Epithelial cell of proximal tubule (primary cell): ENCODE measurements at regions not wholly inside any gene's neighbourhood (a gene's known extent, or its start where the extent isn't known, plus 50 kb on each side); places are given as distances from the start of the nearest gene placed in this dataset.

Experiments used
- DNase-seq: peaks from one replicate; pipeline ENCODE4 v3.0.0-alpha.2; 2011; ENCODE audit warnings: low read depth
- H3K4me3 ChIP-seq: 2 replicates; pipeline ENCODE4 v1.5.1; 2011; ENCODE audit warnings: low read depth, mild to moderate bottlenecking, low read length
- CTCF ChIP-seq: conservative IDR thresholded peaks from 2 replicates; pipeline ENCODE4 v1.5.1; 2012; ENCODE audit warnings: low read depth, mild to moderate bottlenecking, low read length

- DNase-seq = peak; percentile 47
- TF ChIP-seq CTCF = no peak
- no peak overlapping the region for H3K4me3 ChIP-seq
Measured at GRCh38 chr20:23227976-23228375, 122.6 kb upstream of the NXT1 start.

GRCh38 chr20:23227274-23227673, 123.3 kb upstream of the NXT1 start:
- no peak for DNase-seq
- TF ChIP-seq CTCF = no peak
- no peak overlapping the region for H3K4me3 ChIP-seq

GRCh38 chr20:23226612-23227265, 123.9 kb upstream of the NXT1 start:
- DNase-seq = no peak
- no peak overlapping the region for H3K4me3 ChIP-seq
- no peak for TF ChIP-seq CTCF

- peak; percentile 80 for DNase-seq
- TF ChIP-seq CTCF = no peak
- no peak overlapping the region for H3K4me3 ChIP-seq
Measured at GRCh38 chr20:23225407-23226060, 125.1 kb upstream of the NXT1 start.

GRCh38 chr20:23224806-23225205, 125.8 kb upstream of the NXT1 start:
- H3K4me3 ChIP-seq = no peak overlapping the region
- no peak for TF ChIP-seq CTCF
- no peak for DNase-seq

GRCh38 chr20:23223908-23224580, 126.5 kb upstream of the NXT1 start:
- no peak overlapping the region for H3K4me3 ChIP-seq
- no peak for DNase-seq
- no peak for TF ChIP-seq CTCF
